IMR-90 (cell line): ENCODE measurements at regions not wholly inside any gene's neighbourhood (a gene's known extent, or its start where the extent isn't known, plus 50 kb on each side); places are given as distances from the start of the nearest gene placed in this dataset.

Experiments used
- ATAC-seq: fragments of 200-7000 bp; cut with Tn5 transposase; 2 replicates; pipeline ENCODE4 v1.9.1; 2020; ENCODE audit warnings: low read depth, mild to moderate bottlenecking, moderate library complexity
- BruUV-seq: library from RNA; stranded (reverse); fragments of 400-500 nt; replicated peaks from 2 replicates; lab custom pipeline; 2021; lab: Mats Ljungman, UMichigan
- CTCF ChIA-PET: fragments of 300-600 bp; formaldehyde crosslinking; extraction: SDS; loops from one replicate; lab custom pipeline; 2021; ENCODE audit warnings: antibody characterized with exemption; lab: Yijun Ruan, JAX
- POLR2A ChIA-PET: fragments of 300-600 bp; sonication (Branson Sonifier 250); formaldehyde crosslinking; loops from one replicate; lab custom pipeline; 2022; ENCODE audit warnings: antibody characterized with exemption; ENCODE audit not compliant: unreplicated experiment; lab: Charles Lee
- DNase-seq: peaks from one replicate; pipeline ENCODE4 v3.0.0; 2013
- H2AFZ ChIP-seq: replicated peaks from 2 replicates; pipeline ENCODE3; 2013; ENCODE audit warnings: low read length, mild to moderate bottlenecking; ENCODE audit not compliant: poor library complexity
- H2AK5ac ChIP-seq: 2 replicates; pipeline ENCODE4 v1.6.1; 2013; ENCODE audit warnings: low read depth, low read length, inconsistent platforms
- H2AK9ac ChIP-seq: replicated peaks from 2 replicates; pipeline ENCODE3; 2013; ENCODE audit warnings: mild to moderate bottlenecking, low read depth, low read length, moderate library complexity; ENCODE audit not compliant: poor library complexity
- H2BK120ac ChIP-seq: 2 replicates; pipeline ENCODE4 v1.6.1; 2013; ENCODE audit warnings: low read depth, low read length, inconsistent platforms
- H2BK15ac ChIP-seq: 3 replicates; pipeline ENCODE4 v1.6.1; 2013; ENCODE audit warnings: low read depth, low read length, inconsistent platforms
- H2BK20ac ChIP-seq: 2 replicates; pipeline ENCODE4 v1.6.1; 2013; ENCODE audit warnings: low read depth, mild to moderate bottlenecking, inconsistent platforms, low read length, moderate library complexity
- H2BK5ac ChIP-seq: 2 replicates; pipeline ENCODE4 v1.6.1; 2013; ENCODE audit warnings: mild to moderate bottlenecking, low read depth, low read length, inconsistent platforms; ENCODE audit not compliant: poor library complexity, severe bottlenecking
- H3K14ac ChIP-seq: replicated peaks from 2 replicates; pipeline ENCODE4 v1.6.1; 2013; ENCODE audit warnings: low read depth, low read length, inconsistent platforms
- H3K18ac ChIP-seq: 2 replicates; pipeline ENCODE4 v1.6.1; 2013; ENCODE audit warnings: low read depth, low read length, control low read depth
- H3K23ac ChIP-seq: 2 replicates; pipeline ENCODE4 v1.6.1; 2013; ENCODE audit warnings: low read depth, low read length, inconsistent platforms
- H3K27ac ChIP-seq: 2 replicates; pipeline ENCODE4 v1.5.1; 2013; ENCODE audit warnings: mild to moderate bottlenecking, control low read depth, low read length; ENCODE audit not compliant: insufficient read depth
- H3K27me3 ChIP-seq: 2 replicates; pipeline ENCODE4 v1.6.1; 2013; ENCODE audit warnings: low read length; ENCODE audit not compliant: control insufficient read depth, insufficient read depth
- H3K36me3 ChIP-seq: 2 replicates; pipeline ENCODE4 v1.6.1; 2013; ENCODE audit warnings: low read length, mixed read lengths; ENCODE audit not compliant: control insufficient read depth, insufficient read depth
- H3K4ac ChIP-seq: 2 replicates; pipeline ENCODE4 v1.6.1; 2013; ENCODE audit warnings: low read depth, low read length, inconsistent platforms
- H3K4me1 ChIP-seq: 2 replicates; pipeline ENCODE4 v1.6.1; 2013; ENCODE audit warnings: low read length, mixed read lengths; ENCODE audit not compliant: control insufficient read depth, insufficient read depth
- H3K4me2 ChIP-seq: 2 replicates; pipeline ENCODE4 v1.6.1; 2013; ENCODE audit warnings: low read depth, mild to moderate bottlenecking, control low read depth, low read length, moderate library complexity
- H3K4me3 ChIP-seq: 2 replicates; pipeline ENCODE4 v1.5.1; 2013; ENCODE audit warnings: low read depth, mild to moderate bottlenecking, control low read depth, low read length, moderate library complexity; ENCODE audit not compliant: insufficient read depth
- H3K56ac ChIP-seq: 2 replicates; pipeline ENCODE4 v1.6.1; 2013; ENCODE audit warnings: low read length, inconsistent platforms; ENCODE audit not compliant: insufficient read depth; ENCODE audit errors: extremely low read depth
- H3K79me1 ChIP-seq, 2 experiments: 2 replicates each; pipeline ENCODE4 v1.6.1; 2013; ENCODE audit warnings: low read length in 2 of 2, inconsistent platforms in 1 of 2, low read depth in 1 of 2
- H3K9ac ChIP-seq: 2 replicates; pipeline ENCODE4 v1.6.1; 2013; ENCODE audit warnings: low read depth, low read length, control low read depth
- H3K9me1 ChIP-seq: 2 replicates; pipeline ENCODE4 v1.6.1; 2013; ENCODE audit warnings: low read length, inconsistent platforms; ENCODE audit not compliant: insufficient read depth
- H3K9me3 ChIP-seq: 2 replicates; pipeline ENCODE4 v1.6.1; 2013; ENCODE audit warnings: low read length; ENCODE audit not compliant: control insufficient read depth, insufficient read depth
- H4K20me1 ChIP-seq: 2 replicates; pipeline ENCODE4 v1.6.1; 2013; ENCODE audit warnings: low read length, inconsistent platforms; ENCODE audit not compliant: insufficient read depth
- H4K5ac ChIP-seq: 2 replicates; pipeline ENCODE4 v1.6.1; 2013; ENCODE audit warnings: mild to moderate bottlenecking, low read depth, low read length, control low read depth
- H4K8ac ChIP-seq, 2 experiments: 2 replicates each; pipeline ENCODE4 v1.6.1; 2013; ENCODE audit warnings: low read depth in 2 of 2, low read length in 2 of 2, control low read depth in 1 of 2, inconsistent platforms in 1 of 2
- H4K91ac ChIP-seq: 2 replicates; pipeline ENCODE4 v1.6.1; 2013; ENCODE audit warnings: low read depth, low read length, inconsistent platforms; ENCODE audit not compliant: insufficient read depth
- BHLHE40 ChIP-seq: fragments of 150-350 bp; IDR thresholded peaks from 2 replicates; pipeline ENCODE4 v1.6.1; 2016; ENCODE audit warnings: mild to moderate bottlenecking, low read depth, low read length
- CEBPB ChIP-seq: IDR thresholded peaks from 2 replicates; pipeline ENCODE4 v1.6.1; 2012; ENCODE audit warnings: low read depth, low read length, improper control_type of control experiment
- CHD1 ChIP-seq: IDR thresholded peaks from 2 replicates; pipeline ENCODE4 v1.6.1; 2012; ENCODE audit warnings: low read depth, low read length, improper control_type of control experiment
- CTCF ChIP-seq: conservative IDR thresholded peaks from 2 replicates; pipeline ENCODE4 v1.5.1; 2012; ENCODE audit warnings: mild to moderate bottlenecking, low read depth, low read length, improper control_type of control experiment
- ELK1 ChIP-seq: fragments of 150-350 bp; IDR thresholded peaks from 2 replicates; pipeline ENCODE4 v1.6.1; 2016; ENCODE audit warnings: low read depth, mild to moderate bottlenecking, low read length, moderate library complexity, borderline replicate concordance
- FOS ChIP-seq: fragments of 150-350 bp; IDR thresholded peaks from 2 replicates; pipeline ENCODE4 v1.6.1; 2016; ENCODE audit warnings: low read depth, low read length
- MAFK ChIP-seq: IDR thresholded peaks from 2 replicates; pipeline ENCODE4 v1.6.1; 2012; ENCODE audit warnings: low read depth, low read length, improper control_type of control experiment
- MAZ ChIP-seq: IDR thresholded peaks from 2 replicates; pipeline ENCODE4 v1.6.1; 2012; ENCODE audit warnings: low read depth, mild to moderate bottlenecking, low read length, improper control_type of control experiment, moderate library complexity, borderline replicate concordance
- MXI1 ChIP-seq: IDR thresholded peaks from 2 replicates; pipeline ENCODE4 v1.6.1; 2012; ENCODE audit warnings: low read depth, mild to moderate bottlenecking, low read length, moderate library complexity, borderline replicate concordance
- NFE2L2 ChIP-seq: fragments of 150-350 bp; IDR thresholded peaks from 2 replicates; pipeline ENCODE4 v1.6.1; 2016; ENCODE audit warnings: low read depth, mild to moderate bottlenecking, low read length
- RAD21 ChIP-seq: IDR thresholded peaks from 2 replicates; pipeline ENCODE4 v1.6.1; 2012; ENCODE audit warnings: low read length, improper control_type of control experiment
- RCOR1 ChIP-seq: IDR thresholded peaks from 2 replicates; pipeline ENCODE4 v1.6.1; 2012; ENCODE audit warnings: mild to moderate bottlenecking, low read length, improper control_type of control experiment; ENCODE audit not compliant: insufficient replicate concordance
- RFX5 ChIP-seq: IDR thresholded peaks from 2 replicates; pipeline ENCODE4 v1.8.0; 2012; ENCODE audit warnings: low read depth, mild to moderate bottlenecking, low read length, moderate library complexity
- SMC3 ChIP-seq: fragments of 150-350 bp; IDR thresholded peaks from 2 replicates; pipeline ENCODE4 v1.6.1; 2016; ENCODE audit warnings: low read depth, mild to moderate bottlenecking, antibody characterized with exemption, low read length, moderate library complexity
- USF2 ChIP-seq: fragments of 150-350 bp; IDR thresholded peaks from 2 replicates; pipeline ENCODE4 v1.6.1; 2017; ENCODE audit warnings: mild to moderate bottlenecking, antibody characterized with exemption, low read length, low read depth
- WGBS, 2 experiments: methylation state at CpG; one replicate each; pipeline versions ENCODE4 v1.1.5 to v1.1.7; 2013; ENCODE audit warnings: missing lambda C conversion rate in 2 of 2; ENCODE audit not compliant: insufficient read length in 1 of 2; ENCODE audit errors: extremely low coverage in 2 of 2; 5-methylcytosine and 5-hydroxymethylcytosine counted together
- dilution Hi-C: fragments of 300-500 bp; cut with HindIII; formaldehyde crosslinking; loops from one replicate; pipeline ENCODE4 v1.14.3; 2018; ENCODE audit warnings: low sequenced_read_pairs; ENCODE audit not compliant: unreplicated experiment
- in situ Hi-C: fragments of 300-500 bp; cut with MboI; formaldehyde crosslinking; loops from 3 replicates; pipeline ENCODE4 v1.14.3; 2019; ENCODE audit warnings: low sequenced_read_pairs, inconsistent platforms, mixed read lengths
- intact Hi-C: fragments of 100-400 bp; cut with micrococcal nuclease; formaldehyde crosslinking; loops from 2 replicates; pipeline ENCODE4 v1.10.0; 2022

- no peak overlapping the region for H2BK5ac ChIP-seq
- H2BK120ac ChIP-seq, result no peak overlapping the region
- H3K4me2 ChIP-seq, result no peak overlapping the region
- BruUV-seq, result no TSS peak
- dilution Hi-C loops (no loop called here), intact Hi-C loops (loop anchor here (5.0 kb wide), 1 partner anchor 674 kb away; no protein-coding TSS in a partner anchor), in situ Hi-C loops (no loop called here)
- WGBS, 2 experiments, result 50% methylated on average over 1 of the region's 3 CpGs; no CpG with 5 or more reads in 1 of the 2 experiments
- no peaks in the 10 kb centered on the region for H3K79me1 ChIP-seq
- no peak overlapping the region for H3K18ac ChIP-seq
- no peak overlapping the region for H2BK15ac ChIP-seq
- no peak overlapping the region for H3K4ac ChIP-seq
- H3K56ac ChIP-seq, result no peak overlapping the region
- H4K20me1 ChIP-seq, result no peaks in the 10 kb centered on the region
- POLR2A ChIA-PET, result no interaction called here
- no peak overlapping the region for H3K9ac ChIP-seq
- H3K4me3 ChIP-seq, result no peak overlapping the region
- CTCF ChIA-PET, result no interaction called here
- H2AFZ ChIP-seq, result no peak overlapping the region
- no peak overlapping the region for H3K27ac ChIP-seq
- no peak overlapping the region for H2BK20ac ChIP-seq
- no peak overlapping the region for H3K14ac ChIP-seq
- no peaks in the 10 kb centered on the region for H3K9me3 ChIP-seq
- no peak overlapping the region for H2AK5ac ChIP-seq
- no peak overlapping the region for H4K8ac ChIP-seq
- ATAC-seq (peak; percentile 84), DNase-seq (peak; percentile 11)
- H2AK9ac ChIP-seq, result no peak overlapping the region
- H3K9me1 ChIP-seq, result no peaks in the 10 kb centered on the region
- no peaks in the 10 kb centered on the region for H3K4me1 ChIP-seq
- no peak overlapping the region for H4K91ac ChIP-seq
- no peak overlapping the region for H3K23ac ChIP-seq
- no peaks in the 10 kb centered on the region for H3K27me3 ChIP-seq
- no peaks in the 10 kb centered on the region for H3K36me3 ChIP-seq
- TF ChIP-seq NFE2L2, result no peak
- TF ChIP-seq CTCF, result peak; percentile 32; the same call in 1 of the 2 replicates
- no peak for TF ChIP-seq MXI1
- TF ChIP-seq CHD1, result no peak
- TF ChIP-seq BHLHE40, result no peak
- no peak for TF ChIP-seq USF2
- TF ChIP-seq SMC3, result no peak
- TF ChIP-seq RCOR1, result no peak
- no peak for TF ChIP-seq ELK1
- TF ChIP-seq RAD21, result peak; percentile 14; the same call in 1 of the 2 replicates
- no peak for TF ChIP-seq FOS
- no peak for TF ChIP-seq MAZ
- no peak for TF ChIP-seq CEBPB
- no peak for TF ChIP-seq RFX5
- TF ChIP-seq MAFK, result no peak
- no peak overlapping the region for H4K5ac ChIP-seq
These were observed 86.3 kb upstream of the PROKR2 start for GRCh38 chr20:5402903-5403531.
